ENCODE measurements at regions not wholly inside any gene's neighbourhood (a gene's known extent, or its start where the extent isn't known, plus 50 kb on each side); places are given as distances from the start of the nearest gene placed in this dataset.

DNA sequence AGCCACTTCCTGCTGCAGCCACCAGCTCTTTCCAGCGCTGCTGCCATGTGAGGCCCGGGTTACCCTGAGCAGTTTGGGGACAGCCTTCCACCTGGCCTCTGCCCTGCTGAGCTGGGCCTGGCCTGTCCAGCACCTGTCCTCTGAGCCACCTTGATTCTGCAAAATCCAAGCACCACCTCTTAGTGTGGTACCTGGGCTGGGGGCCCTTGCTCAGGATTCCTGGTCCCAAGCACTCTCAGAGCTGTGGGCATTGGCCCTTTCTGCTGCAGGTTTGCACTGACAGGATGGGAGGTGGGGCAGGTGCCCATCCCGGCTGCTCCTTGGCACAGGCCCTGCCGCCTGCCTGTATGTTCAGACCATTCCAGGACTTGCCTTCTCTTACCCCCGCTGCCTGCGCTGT is 309.2 kb upstream of the IRX4 start:
- POLR2A ChIA-PET: no interaction called here
- no peak for DNase-seq (ENCODE audit: low read depth, low spot score)
- H3K36me3 ChIP-seq (ENCODE audit: control insufficient read depth in 2 of 2, extremely low read depth in 1 of 2, insufficient read depth in 2 of 2, low read length in 2 of 2): no peaks in the 10 kb centered on the region

GRCh38 chr5:2190549-2190948 is 307.8 kb upstream of the IRX4 start:
- H2AFZ ChIP-seq (ENCODE audit: low read depth, low read length): no peak overlapping the region
- dilution Hi-C loops (cut with MboI; ENCODE audit: extremely low pct_ligation_motif_present, low sequenced_read_pairs): no loop called here
- FAIRE-seq: no peak
- H3K4me2 ChIP-seq (ENCODE audit: insufficient read depth, low read length): no peak overlapping the region
- H3K9me3 ChIP-seq (replicated peaks; ENCODE audit: control insufficient read depth, insufficient read depth, low read length): peaks cover 3% of the 10 kb centered on the region
- no peaks in the 10 kb centered on the region for H4K20me1 ChIP-seq (replicated peaks; ENCODE audit: control insufficient read depth, extremely low read depth, insufficient read depth, low read length)
- TF ChIP-seq GATA2 (IDR thresholded peaks at IDR 0.05; ENCODE audit: insufficient read depth, insufficient read length, low read depth, low read length) (no peak), JUN (IDR thresholded peaks at IDR 0.05; ENCODE audit: borderline replicate concordance, insufficient read depth, insufficient read length, low read depth) (no peak), POLR2AphosphoS5 (IDR thresholded peaks at IDR 0.05; ENCODE audit: insufficient read depth, low read depth, low read length) (no peak), EZH2 (IDR thresholded peaks at IDR 0.05; ENCODE audit: borderline replicate concordance, low read depth, low read length, severe bottlenecking) (no peak), FOS (IDR thresholded peaks at IDR 0.05; ENCODE audit: borderline replicate concordance, insufficient read depth, low read length) (no peak), POLR2A (IDR thresholded peaks at IDR 0.05; ENCODE audit: low read depth, low read length) (no peak), MYC (IDR thresholded peaks at IDR 0.05; ENCODE audit: low read depth, low read length) (no peak)
- TF ChIP-seq, protein P1, sequence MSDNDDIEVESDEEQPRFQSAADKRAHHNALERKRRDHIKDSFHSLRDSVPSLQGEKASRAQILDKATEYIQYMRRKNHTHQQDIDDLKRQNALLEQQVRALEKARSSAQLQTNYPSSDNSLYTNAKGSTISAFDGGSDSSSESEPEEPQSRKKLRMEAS (IDR thresholded peaks at IDR 0.05; ENCODE audit: insufficient read depth, insufficient read length): no peak
- TF ChIP-seq, protein P2, sequence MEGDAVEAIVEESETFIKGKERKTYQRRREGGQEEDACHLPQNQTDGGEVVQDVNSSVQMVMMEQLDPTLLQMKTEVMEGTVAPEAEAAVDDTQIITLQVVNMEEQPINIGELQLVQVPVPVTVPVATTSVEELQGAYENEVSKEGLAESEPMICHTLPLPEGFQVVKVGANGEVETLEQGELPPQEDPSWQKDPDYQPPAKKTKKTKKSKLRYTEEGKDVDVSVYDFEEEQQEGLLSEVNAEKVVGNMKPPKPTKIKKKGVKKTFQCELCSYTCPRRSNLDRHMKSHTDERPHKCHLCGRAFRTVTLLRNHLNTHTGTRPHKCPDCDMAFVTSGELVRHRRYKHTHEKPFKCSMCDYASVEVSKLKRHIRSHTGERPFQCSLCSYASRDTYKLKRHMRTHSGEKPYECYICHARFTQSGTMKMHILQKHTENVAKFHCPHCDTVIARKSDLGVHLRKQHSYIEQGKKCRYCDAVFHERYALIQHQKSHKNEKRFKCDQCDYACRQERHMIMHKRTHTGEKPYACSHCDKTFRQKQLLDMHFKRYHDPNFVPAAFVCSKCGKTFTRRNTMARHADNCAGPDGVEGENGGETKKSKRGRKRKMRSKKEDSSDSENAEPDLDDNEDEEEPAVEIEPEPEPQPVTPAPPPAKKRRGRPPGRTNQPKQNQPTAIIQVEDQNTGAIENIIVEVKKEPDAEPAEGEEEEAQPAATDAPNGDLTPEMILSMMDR (IDR thresholded peaks at IDR 0.05; ENCODE audit: extremely low read depth in 1 of 2, insufficient read depth in 1 of 2, low read depth in 1 of 2, low read length in 2 of 2): no peak
- intact Hi-C loops (cut with micrococcal nuclease): no loop called here
- CTCF ChIA-PET: no interaction called here
- H3K27me3 ChIP-seq (ENCODE audit: control insufficient read depth in 2 of 2, insufficient read depth in 2 of 2, low read length in 2 of 2): no peaks in the 10 kb centered on the region
- no peak overlapping the region for H3K27ac ChIP-seq (ENCODE audit: insufficient read depth, low read depth, low read length)
- BruUV-seq (replicated peaks): no TSS peak
- H3K9ac ChIP-seq (replicated peaks; ENCODE audit: extremely low read depth, insufficient read depth, low read length): no peak overlapping the region
- no peaks in the 10 kb centered on the region for H3K4me1 ChIP-seq (ENCODE audit: control insufficient read depth, extremely low read depth, insufficient read depth, low read length)
- no peaks in the 10 kb centered on the region for H3K79me2 ChIP-seq (ENCODE audit: control insufficient read depth, insufficient read depth, low read length)
- POLR2A ChIA-PET: no interaction called here
- H3K4me3 ChIP-seq (replicated peaks in 1 of 3; ENCODE audit: insufficient read depth in 1 of 3, low read depth in 1 of 3, low read length in 3 of 3): no peak overlapping the region
- H3K9me1 ChIP-seq (replicated peaks; ENCODE audit: control insufficient read depth, extremely low read depth, insufficient read depth, low read length): no peaks in the 10 kb centered on the region
- no peak for DNase-seq (ENCODE audit: low read depth, low spot score)
- no peaks in the 10 kb centered on the region for H3K36me3 ChIP-seq (ENCODE audit: control insufficient read depth in 2 of 2, extremely low read depth in 1 of 2, insufficient read depth in 2 of 2, low read length in 2 of 2)

More for the DNA sequence above, 309.2 kb upstream of the IRX4 start:
- Histone ChIP-seq H3K4me1 (ENCODE audit: control insufficient read depth, extremely low read depth, insufficient read depth, low read length) (no peaks in the 10 kb centered on the region), H3K4me3 (replicated peaks in 1 of 3; ENCODE audit: insufficient read depth in 1 of 3, low read depth in 1 of 3, low read length in 3 of 3) (no peak overlapping the region), H3K27me3 (ENCODE audit: control insufficient read depth in 2 of 2, insufficient read depth in 2 of 2, low read length in 2 of 2) (no peaks in the 10 kb centered on the region), H3K9me1 (replicated peaks; ENCODE audit: control insufficient read depth, extremely low read depth, insufficient read depth, low read length) (no peaks in the 10 kb centered on the region), H2AFZ (ENCODE audit: low read depth, low read length) (no peak overlapping the region), H3K9ac (replicated peaks; ENCODE audit: extremely low read depth, insufficient read depth, low read length) (no peak overlapping the region), H3K79me2 (ENCODE audit: control insufficient read depth, insufficient read depth, low read length) (no peaks in the 10 kb centered on the region), H3K4me2 (ENCODE audit: insufficient read depth, low read length) (no peak overlapping the region), H4K20me1 (replicated peaks; ENCODE audit: control insufficient read depth, extremely low read depth, insufficient read depth, low read length) (no peaks in the 10 kb centered on the region), H3K27ac (ENCODE audit: insufficient read depth, low read depth, low read length) (no peak overlapping the region), H3K9me3 (replicated peaks; ENCODE audit: control insufficient read depth, insufficient read depth, low read length) (peaks cover 3% of the 10 kb centered on the region)
- dilution Hi-C loops (cut with MboI; ENCODE audit: extremely low pct_ligation_motif_present, low sequenced_read_pairs) (no loop called here), intact Hi-C loops (cut with micrococcal nuclease) (no loop called here)
- FAIRE-seq: no peak
- CTCF ChIA-PET: no interaction called here
- TF ChIP-seq FOS (IDR thresholded peaks at IDR 0.05; ENCODE audit: borderline replicate concordance, insufficient read depth, low read length) (no peak), POLR2AphosphoS5 (IDR thresholded peaks at IDR 0.05; ENCODE audit: insufficient read depth, low read depth, low read length) (no peak)
- BruUV-seq (replicated peaks): no TSS peak

All from endothelial cell of umbilical vein (primary cell).